GM23248 (cell line): ENCODE measurements at regions not wholly inside any gene's neighbourhood (a gene's known extent, or its start where the extent isn't known, plus 50 kb on each side); places are given as distances from the start of the nearest gene placed in this dataset.

Experiments
- EZH2 ChIP-seq: fragments of 200-600 bp; sonication (generic); IDR thresholded peaks from 2 replicates; pipeline ENCODE4 v1.6.1; 2018; ENCODE audit warnings: antibody characterized with exemption, mild to moderate bottlenecking; ENCODE audit not compliant: insufficient read depth, poor library complexity, severe bottlenecking
- EZH2phosphoT487 ChIP-seq: fragments of 200-600 bp; sonication (generic); IDR thresholded peaks from 2 replicates; pipeline ENCODE4 v1.6.1; 2018; ENCODE audit warnings: antibody characterized with exemption, moderate library complexity, mild to moderate bottlenecking, low read depth; ENCODE audit not compliant: insufficient read depth

DNA sequence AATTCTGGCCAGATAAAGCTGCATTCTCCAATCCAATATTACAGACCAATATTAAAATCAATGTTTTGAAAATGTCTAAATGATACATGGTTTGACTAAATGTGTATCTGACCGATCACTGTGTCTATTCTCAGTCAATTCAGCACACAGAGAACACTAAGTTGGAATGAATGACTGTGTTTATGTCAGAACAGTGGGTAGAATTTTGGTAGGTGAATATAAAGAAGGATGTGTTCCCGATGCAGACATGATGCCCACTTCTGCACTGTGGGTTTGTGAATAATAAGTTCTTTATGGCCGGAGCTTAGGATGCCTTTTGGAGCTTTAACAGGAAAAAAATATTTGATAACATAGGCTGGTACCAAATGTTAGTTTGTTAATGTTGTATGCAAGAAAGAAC, 113.2 kb upstream of the GIMD1 start:
- TF ChIP-seq EZH2phosphoT487: no peak
- no peak for TF ChIP-seq EZH2
